Breast epithelium (tissue), 4 donors: ENCODE measurements at regions not wholly inside any gene's neighbourhood (a gene's known extent, or its start where the extent isn't known, plus 50 kb on each side); places are given as distances from the start of the nearest gene placed in this dataset.

Experiments used
- DNase-seq, 2 donors: peaks; one replicate each; pipeline ENCODE4 v3.0.0-alpha.2; 2019; ENCODE audit warnings: low spot score in 2 of 2
- H3K27ac ChIP-seq, 2 donors: fragments of 200-600 bp; sonication (generic) in 1 of 2; one replicate each; pipeline ENCODE4 v1.5.1; 2016 to 2019; ENCODE audit warnings: mild to moderate bottlenecking in 1 of 2
- H3K27me3 ChIP-seq, 2 donors: fragments of 200-600 bp; sonication (generic) in 1 of 2; one replicate each; pipeline versions ENCODE4 v1.5.1 to v1.6.0; 2017 to 2019; ENCODE audit warnings: control low read depth in 1 of 2, mild to moderate bottlenecking in 1 of 2
- H3K36me3 ChIP-seq: fragments of 200-600 bp; one replicate; pipeline ENCODE4 v1.5.1; 2019
- H3K4me1 ChIP-seq, 2 donors: fragments of 200-600 bp; sonication (generic); one replicate each; pipeline ENCODE4 v1.5.1; 2016 to 2019; ENCODE audit warnings: control low read depth in 1 of 2
- H3K4me3 ChIP-seq, 3 donors: fragments of 200-600 bp; sonication (generic); 1 replicate in 2 of 3; 2 replicates in 1 of 3; pipeline ENCODE4 v1.5.1; 2016 to 2019; ENCODE audit warnings: mild to moderate bottlenecking in 3 of 3, moderate library complexity in 2 of 3
- H3K9me3 ChIP-seq, 2 donors: fragments of 200-600 bp; sonication (generic) in 1 of 2; one replicate each; pipeline ENCODE4 v1.5.1; 2016 to 2019; ENCODE audit warnings: control low read depth in 1 of 2
- POLR2A ChIP-seq: fragments of 450-650 bp; IDR thresholded peaks from one replicate; pipeline ENCODE4 v1.6.1; 2016; ENCODE audit warnings: antibody characterized with exemption, mild to moderate bottlenecking, moderate library complexity
- POLR2AphosphoS5 ChIP-seq, 3 donors: sonication (generic); formaldehyde crosslinking; IDR thresholded peaks; one replicate each; pipeline ENCODE4 v1.6.1; 2017; ENCODE audit warnings: antibody characterized with exemption in 3 of 3
- intact Hi-C: fragments of 100-400 bp; cut with DNase I; formaldehyde crosslinking; loops from one replicate; pipeline ENCODE4 v1.15.1; 2023; ENCODE audit warnings: low total_unique reads
- TF ChIP-seq, protein P1 (sequence below), 3 donors: fragments of 450-650 bp; IDR thresholded peaks; one replicate each; pipeline ENCODE4 v1.5.1; 2016 to 2017; ENCODE audit warnings: antibody characterized with exemption in 3 of 3, mild to moderate bottlenecking in 3 of 3, moderate library complexity in 3 of 3

DNA sequence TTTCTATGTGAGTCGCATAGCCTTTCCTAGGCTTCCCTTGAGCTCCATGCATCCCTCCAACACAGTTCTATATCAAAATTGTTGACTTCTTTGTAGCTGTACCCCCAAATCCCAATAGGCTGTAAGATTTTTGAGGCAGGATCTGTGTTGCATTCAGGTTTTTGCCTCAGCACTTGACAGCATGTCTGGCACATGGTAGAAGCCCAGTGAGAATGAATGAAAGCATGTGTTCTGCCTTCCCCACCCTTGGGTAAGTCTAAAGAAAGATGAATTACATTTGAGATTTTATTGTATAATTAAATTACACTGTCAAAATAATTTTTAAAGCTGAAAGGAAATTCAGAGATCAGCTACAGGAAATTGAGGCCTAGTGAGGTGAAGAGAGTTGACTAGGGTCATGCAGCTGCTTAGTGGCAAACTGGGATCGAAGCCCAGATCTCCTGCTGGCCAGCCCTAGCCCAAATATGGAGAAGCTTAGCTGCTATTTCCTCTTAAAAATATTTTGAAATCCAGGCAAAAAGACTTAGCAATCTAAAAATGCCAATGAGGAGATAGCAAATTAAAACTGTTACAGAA lies 122.5 kb downstream of the SPATA18 start:
- no peak for DNase-seq
- Histone ChIP-seq H3K36me3 (no peaks in the 10 kb centered on the region), H3K27ac (no peak overlapping the region), H3K4me3 (no peak overlapping the region), H3K4me1 (no peaks in the 10 kb centered on the region), H3K27me3 (no peaks in the 10 kb centered on the region), H3K9me3 (no peaks in the 10 kb centered on the region)
- no peak for TF ChIP-seq POLR2A
- TF ChIP-seq POLR2AphosphoS5 (IDR thresholded peaks at IDR 0.05), result no peak
- TF ChIP-seq, protein P1, sequence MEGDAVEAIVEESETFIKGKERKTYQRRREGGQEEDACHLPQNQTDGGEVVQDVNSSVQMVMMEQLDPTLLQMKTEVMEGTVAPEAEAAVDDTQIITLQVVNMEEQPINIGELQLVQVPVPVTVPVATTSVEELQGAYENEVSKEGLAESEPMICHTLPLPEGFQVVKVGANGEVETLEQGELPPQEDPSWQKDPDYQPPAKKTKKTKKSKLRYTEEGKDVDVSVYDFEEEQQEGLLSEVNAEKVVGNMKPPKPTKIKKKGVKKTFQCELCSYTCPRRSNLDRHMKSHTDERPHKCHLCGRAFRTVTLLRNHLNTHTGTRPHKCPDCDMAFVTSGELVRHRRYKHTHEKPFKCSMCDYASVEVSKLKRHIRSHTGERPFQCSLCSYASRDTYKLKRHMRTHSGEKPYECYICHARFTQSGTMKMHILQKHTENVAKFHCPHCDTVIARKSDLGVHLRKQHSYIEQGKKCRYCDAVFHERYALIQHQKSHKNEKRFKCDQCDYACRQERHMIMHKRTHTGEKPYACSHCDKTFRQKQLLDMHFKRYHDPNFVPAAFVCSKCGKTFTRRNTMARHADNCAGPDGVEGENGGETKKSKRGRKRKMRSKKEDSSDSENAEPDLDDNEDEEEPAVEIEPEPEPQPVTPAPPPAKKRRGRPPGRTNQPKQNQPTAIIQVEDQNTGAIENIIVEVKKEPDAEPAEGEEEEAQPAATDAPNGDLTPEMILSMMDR (IDR thresholded peaks at IDR 0.05), result no peak
- intact Hi-C loops, result no loop called here

DNA sequence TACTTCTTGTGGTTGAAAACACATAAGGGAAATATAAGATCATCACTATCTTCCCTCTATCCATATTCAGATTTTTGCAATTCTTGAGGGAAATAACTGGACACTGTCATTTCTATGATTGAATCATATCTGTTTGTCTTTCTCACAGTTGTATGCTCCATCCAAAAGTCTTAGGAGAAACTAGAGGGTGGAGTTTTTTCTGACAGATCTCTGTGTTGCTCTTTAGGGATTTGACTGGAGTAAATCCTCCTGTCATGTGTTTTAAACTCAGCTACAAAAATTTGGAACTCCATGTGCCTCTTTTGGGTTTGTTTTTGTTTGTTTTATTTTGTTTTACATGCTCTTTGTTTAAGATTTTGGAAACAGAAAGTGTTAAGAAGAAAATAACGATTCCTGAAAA lies 136.5 kb downstream of the SPATA18 start:
- intact Hi-C loops, result no loop called here
- Histone ChIP-seq H3K36me3 (no peaks in the 10 kb centered on the region), H3K27ac (no peak overlapping the region), H3K4me1 (no peaks in the 10 kb centered on the region), H3K4me3 (no peak overlapping the region), H3K9me3 (no peaks in the 10 kb centered on the region), H3K27me3 (no peaks in the 10 kb centered on the region)
- TF ChIP-seq POLR2A, result no peak
- TF ChIP-seq, protein P1 (IDR thresholded peaks at IDR 0.05), result no peak
- TF ChIP-seq POLR2AphosphoS5 (IDR thresholded peaks at IDR 0.05), result no peak
- DNase-seq, result no peak

DNA sequence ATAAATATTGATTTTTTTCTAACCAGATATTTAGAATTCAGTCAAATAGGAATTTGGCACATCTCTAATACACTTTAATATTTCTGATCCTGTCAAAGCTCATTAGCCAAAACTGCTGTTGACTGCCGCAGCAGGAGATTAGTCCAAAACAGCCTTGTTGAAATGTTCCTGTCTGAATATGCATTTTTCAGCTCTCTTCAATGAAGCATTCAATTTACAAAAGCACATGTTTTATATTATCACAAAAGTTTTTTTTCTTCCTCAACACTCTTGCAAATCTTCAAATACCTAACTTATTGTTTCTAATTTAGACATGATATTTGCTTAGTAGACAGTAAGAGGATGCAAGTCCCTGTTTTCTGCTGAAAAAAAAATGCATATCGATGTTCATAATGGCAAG lies 140.9 kb downstream of the SPATA18 start:
- no peak for DNase-seq
- Histone ChIP-seq H3K36me3 (no peaks in the 10 kb centered on the region), H3K27me3 (no peaks in the 10 kb centered on the region), H3K4me1 (no peaks in the 10 kb centered on the region), H3K4me3 (no peak overlapping the region), H3K9me3 (no peaks in the 10 kb centered on the region), H3K27ac (no peak overlapping the region)
- no peak for TF ChIP-seq POLR2A
- no peak for TF ChIP-seq POLR2AphosphoS5 (IDR thresholded peaks at IDR 0.05)
- TF ChIP-seq, protein P1 (IDR thresholded peaks at IDR 0.05), result no peak
- intact Hi-C loops, result no loop called here

DNA sequence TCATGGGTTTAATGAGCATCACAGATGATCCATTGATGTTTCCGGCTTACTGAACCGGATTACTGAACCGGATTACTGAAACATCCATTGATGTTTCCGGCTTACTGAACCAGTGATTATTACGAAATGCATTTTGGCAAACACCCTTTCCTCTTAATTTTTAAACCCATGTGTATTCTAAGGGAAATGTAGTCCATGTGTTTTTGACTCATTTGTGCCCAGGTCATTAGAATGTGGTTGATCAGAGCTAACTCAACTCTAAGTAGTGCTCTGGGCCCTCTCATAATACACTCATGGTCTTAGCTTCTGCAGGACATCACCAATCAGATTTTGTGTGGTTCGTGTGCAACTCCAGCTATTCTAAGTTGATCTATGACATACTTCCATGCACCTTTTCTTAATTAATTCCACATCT lies 141.6 kb downstream of the SPATA18 start:
- Histone ChIP-seq H3K27me3 (no peaks in the 10 kb centered on the region), H3K4me1 (no peaks in the 10 kb centered on the region), H3K27ac (no peak overlapping the region), H3K4me3 (no peak overlapping the region), H3K9me3 (no peaks in the 10 kb centered on the region), H3K36me3 (no peaks in the 10 kb centered on the region)
- intact Hi-C loops, result no loop called here
- TF ChIP-seq POLR2A (no peak), POLR2AphosphoS5 (IDR thresholded peaks at IDR 0.05) (no peak)
- TF ChIP-seq, protein P1 (IDR thresholded peaks at IDR 0.05), result no peak
- no peak for DNase-seq

DNA sequence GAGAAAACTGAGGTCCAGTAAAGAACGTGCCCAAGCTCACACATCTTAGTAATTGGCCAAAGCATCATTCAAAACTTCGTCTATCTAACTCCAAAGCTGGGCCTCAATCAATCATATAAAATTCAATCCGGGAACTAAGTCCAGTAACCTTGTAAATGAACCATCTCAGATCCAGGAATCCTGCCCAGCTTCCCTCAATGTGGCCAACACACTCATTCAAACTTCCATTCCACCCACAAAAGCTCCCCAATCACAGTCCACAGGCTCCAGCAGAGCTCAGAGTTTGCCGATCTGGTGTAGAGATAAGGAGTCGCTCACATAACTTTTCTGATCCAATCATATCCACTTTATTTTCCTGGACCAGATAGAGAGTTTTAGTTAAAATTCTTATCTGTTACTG lies 144.8 kb downstream of the SPATA18 start:
- no peaks in the 10 kb centered on the region for H3K27me3 ChIP-seq
- no peaks in the 10 kb centered on the region for H3K36me3 ChIP-seq
- no peak overlapping the region for H3K4me3 ChIP-seq
- DNase-seq, result no peak
- no peaks in the 10 kb centered on the region for H3K4me1 ChIP-seq
- intact Hi-C loops, result no loop called here
- no peak for TF ChIP-seq POLR2A
- TF ChIP-seq POLR2AphosphoS5 (IDR thresholded peaks at IDR 0.05), result no peak
- TF ChIP-seq, protein P1 (IDR thresholded peaks at IDR 0.05), result no peak
- no peaks in the 10 kb centered on the region for H3K9me3 ChIP-seq
- no peak overlapping the region for H3K27ac ChIP-seq
